Mesothelial cell of epicardium (in vitro differentiated cells): ENCODE measurements at regions not wholly inside any gene's neighbourhood (a gene's known extent, or its start where the extent isn't known, plus 50 kb on each side); places are given as distances from the start of the nearest gene placed in this dataset.

Experiments
- DNase-seq, 2 experiments: peaks; one replicate each; pipeline ENCODE4 v3.0.0; 2021; ENCODE audit warnings: low spot score in 2 of 2; ENCODE audit not compliant: unreplicated experiment in 2 of 2
- H3K27ac Mint-ChIP-seq: 2 replicates; pipeline ENCODE4 v1.8.0; 2021; ENCODE audit warnings: mixed read lengths
- H3K27me3 Mint-ChIP-seq: 2 replicates; pipeline ENCODE4 v1.8.0; 2021; ENCODE audit warnings: low read depth, mixed read lengths
- H3K36me3 Mint-ChIP-seq: 2 replicates; pipeline ENCODE4 v1.8.0; 2021; ENCODE audit warnings: mixed read lengths
- H3K4me1 Mint-ChIP-seq: 2 replicates; pipeline ENCODE4 v1.8.0; 2021; ENCODE audit warnings: mixed read lengths
- H3K4me3 Mint-ChIP-seq: 2 replicates; pipeline ENCODE4 v1.8.0; 2021; ENCODE audit warnings: mild to moderate bottlenecking, moderate library complexity, mixed read lengths
- H3K9me3 Mint-ChIP-seq: 2 replicates; pipeline ENCODE4 v1.8.0; 2021; ENCODE audit warnings: mixed read lengths
- CTCF ChIP-seq: fragments of 200-600 bp; sonication (generic); IDR thresholded peaks from one replicate; pipeline ENCODE4 v1.5.0; 2021; ENCODE audit warnings: antibody characterized with exemption; ENCODE audit not compliant: unreplicated experiment

DNA sequence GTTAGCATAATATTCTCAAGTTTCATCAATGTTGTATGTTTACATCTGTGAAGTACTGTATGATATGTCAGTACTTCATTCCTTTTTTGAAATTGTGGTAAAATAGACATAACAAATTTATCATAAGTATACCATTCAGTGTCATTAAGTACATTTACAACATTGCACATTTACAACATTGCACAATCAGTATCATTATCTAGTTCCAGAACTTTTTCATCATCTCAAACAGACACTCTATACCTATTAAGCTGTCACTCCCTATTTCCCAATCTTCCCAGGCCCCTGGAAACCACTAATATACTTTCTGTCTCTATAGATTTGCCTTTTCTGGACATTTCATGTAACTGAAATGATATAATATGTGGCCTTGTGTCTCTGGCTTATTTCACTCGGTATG is 75.1 kb upstream of the ATG10 start:
- H3K27me3 Mint-ChIP-seq, result no peaks in the 10 kb centered on the region
- peaks cover 6% of the 10 kb centered on the region for H3K36me3 Mint-ChIP-seq
- TF ChIP-seq CTCF, result no peak
- peaks cover 30% of the 10 kb centered on the region for H3K9me3 Mint-ChIP-seq
- no peak for DNase-seq
- H3K27ac Mint-ChIP-seq, result no peak overlapping the region
- H3K4me1 Mint-ChIP-seq, result no peaks in the 10 kb centered on the region
- no peak overlapping the region for H3K4me3 Mint-ChIP-seq

- Mint-ChIP-seq H3K27me3 (no peaks in the 10 kb centered on the region), H3K4me3 (no peak overlapping the region), H3K36me3 (peaks cover 4% of the 10 kb centered on the region), H3K4me1 (no peaks in the 10 kb centered on the region), H3K9me3 (peaks cover 24% of the 10 kb centered on the region), H3K27ac (no peak overlapping the region)
- no peak for DNase-seq
- no peak for TF ChIP-seq CTCF
These were observed 76.5 kb upstream of the ATG10 start for GRCh38 chr5:81895307-81895706.

DNA sequence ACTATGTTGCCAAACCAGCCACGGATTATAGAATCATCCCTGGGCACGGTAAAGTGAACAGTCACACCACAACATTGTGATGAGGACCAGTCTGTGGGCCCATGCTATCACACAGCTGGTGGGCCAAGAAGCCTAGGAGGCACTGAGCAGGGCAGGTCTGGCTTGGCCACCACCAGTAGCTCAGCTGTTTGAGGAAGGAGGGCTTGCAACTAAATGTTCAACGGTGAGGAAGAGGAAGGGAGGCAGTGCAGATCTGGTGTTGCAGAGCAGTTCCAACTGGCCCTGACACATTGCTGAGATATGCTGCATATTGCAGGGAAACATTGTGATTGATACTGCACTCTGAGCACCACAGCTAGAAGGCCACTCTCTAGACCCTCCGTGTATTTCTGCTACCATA is 77.9 kb upstream of the ATG10 start:
- Mint-ChIP-seq H3K36me3 (peaks cover 6% of the 10 kb centered on the region), H3K27ac (no peak overlapping the region), H3K27me3 (no peaks in the 10 kb centered on the region), H3K4me1 (no peaks in the 10 kb centered on the region), H3K9me3 (peaks cover 25% of the 10 kb centered on the region), H3K4me3 (no peak overlapping the region)
- no peak for TF ChIP-seq CTCF
- DNase-seq, result no peak

DNA sequence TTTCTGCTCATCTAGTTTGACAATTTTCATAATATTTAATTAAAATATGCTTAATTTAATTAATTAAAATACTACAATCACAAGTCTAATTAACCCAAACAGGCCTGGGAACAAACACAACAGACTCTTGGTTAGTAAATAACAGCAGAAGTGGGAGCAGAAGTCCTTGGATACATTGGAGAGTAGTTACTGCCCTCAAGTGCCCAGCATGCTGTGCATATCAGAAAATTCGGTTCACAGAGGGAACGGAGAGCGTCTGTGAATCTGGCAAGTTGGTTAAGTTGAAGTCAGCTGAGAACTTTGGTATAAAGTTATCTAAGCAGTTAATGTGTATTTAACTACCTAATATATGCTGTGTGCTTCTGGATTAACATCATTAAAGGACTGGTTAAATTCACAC is 87.0 kb upstream of the ATG10 start:
- no peak overlapping the region for H3K27ac Mint-ChIP-seq
- no peaks in the 10 kb centered on the region for H3K36me3 Mint-ChIP-seq

GRCh38 chr5:81883371-81883770 is 88.5 kb upstream of the ATG10 start:
- Mint-ChIP-seq H3K9me3 (no peaks in the 10 kb centered on the region), H3K36me3 (no peaks in the 10 kb centered on the region), H3K27me3 (no peaks in the 10 kb centered on the region), H3K4me3 (no peak overlapping the region), H3K4me1 (peaks cover 9% of the 10 kb centered on the region), H3K27ac (no peak overlapping the region)
- no peak for DNase-seq
- no peak for TF ChIP-seq CTCF

More for the DNA sequence above, 87.0 kb upstream of the ATG10 start:
- Mint-ChIP-seq H3K27me3 (no peaks in the 10 kb centered on the region), H3K4me1 (peaks cover 9% of the 10 kb centered on the region), H3K4me3 (no peak overlapping the region), H3K9me3 (peaks cover 8% of the 10 kb centered on the region)
- TF ChIP-seq CTCF, result no peak
- DNase-seq, result no peak

DNA sequence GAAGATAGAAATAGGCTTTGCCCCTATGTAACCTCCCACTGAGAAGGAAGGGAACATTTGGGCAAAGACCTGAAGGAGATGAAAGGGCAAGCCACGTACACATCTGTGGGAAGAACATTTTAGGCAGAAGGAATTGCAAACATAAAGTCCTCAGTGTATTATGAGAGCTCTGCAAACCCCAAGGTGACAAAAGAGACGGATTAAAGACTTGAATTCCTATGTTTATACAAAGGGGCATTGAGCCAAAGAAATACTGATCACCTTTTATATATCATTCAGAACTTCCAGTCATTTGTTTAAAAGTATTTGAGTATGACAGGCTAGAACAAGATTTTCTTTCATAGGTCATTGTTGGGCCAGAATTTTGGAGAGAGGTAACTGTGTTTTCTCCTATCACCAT is 90.2 kb upstream of the ATG10 start:
- DNase-seq, result no peak
- no peak for TF ChIP-seq CTCF
- peaks cover 9% of the 10 kb centered on the region for H3K4me1 Mint-ChIP-seq
- no peak overlapping the region for H3K4me3 Mint-ChIP-seq
- no peaks in the 10 kb centered on the region for H3K9me3 Mint-ChIP-seq
- H3K27ac Mint-ChIP-seq, result no peak overlapping the region
- no peaks in the 10 kb centered on the region for H3K27me3 Mint-ChIP-seq
- no peaks in the 10 kb centered on the region for H3K36me3 Mint-ChIP-seq
